Heart left ventricle (tissue), 13 donors: ENCODE measurements at regions not wholly inside any gene's neighbourhood (a gene's known extent, or its start where the extent isn't known, plus 50 kb on each side); places are given as distances from the start of the nearest gene placed in this dataset.

Experiments used
- POLR2A ChIP-seq, 2 donors: fragments of 450-650 bp; IDR thresholded peaks; one replicate each; pipeline ENCODE4 v1.6.1; 2017; ENCODE audit warnings: antibody characterized with exemption in 2 of 2, mild to moderate bottlenecking in 2 of 2, moderate library complexity in 2 of 2
- TF ChIP-seq, protein P1 (sequence below), 12 donors: fragments of 200-600 bp; sonication (generic) in 4 of 12; IDR thresholded peaks; one replicate each; pipeline versions ENCODE4 v1.5.0 to v1.8.0; 2018 to 2022; ENCODE audit warnings: antibody characterized with exemption in 12 of 12, mild to moderate bottlenecking in 5 of 12
- donor health status: ischemic (EF 13 %, LVEDD 7.1; RV severe dilation, severe dysfunction).
- donor health status: DM: no; HTN: yes; CAD: no.
- donor health status: DM: no; HTN: no; CAD: no.
- donor health status: ischemic (EF 25% LVEDD 6.9; RV normal size, moderate dysfunction).
- donor health status: ischemic (EF 25% LVEDD 5.7; RV mildly dilated, moderate dysfunction).
- donor health status: ischemic (EF 35%, LVEDD 5.7; RV mildly dilated, moderate dysfunction).
- donor health status: nonischemic (EF 11% LVEDD 7.7; RV severe dilation, severe dysfunction).
- donor health status: DM: yes; HTN: yes; CAD: no.
- donor health status: PGD.
- donor health status: ischemic (EF 29% LVEDD 5.4; RV normal size, mild dysfunction).
- donor health status: nonischemic (EF 23%, LVEDD 6.1; RV moderate dilation, normal function).

DNA sequence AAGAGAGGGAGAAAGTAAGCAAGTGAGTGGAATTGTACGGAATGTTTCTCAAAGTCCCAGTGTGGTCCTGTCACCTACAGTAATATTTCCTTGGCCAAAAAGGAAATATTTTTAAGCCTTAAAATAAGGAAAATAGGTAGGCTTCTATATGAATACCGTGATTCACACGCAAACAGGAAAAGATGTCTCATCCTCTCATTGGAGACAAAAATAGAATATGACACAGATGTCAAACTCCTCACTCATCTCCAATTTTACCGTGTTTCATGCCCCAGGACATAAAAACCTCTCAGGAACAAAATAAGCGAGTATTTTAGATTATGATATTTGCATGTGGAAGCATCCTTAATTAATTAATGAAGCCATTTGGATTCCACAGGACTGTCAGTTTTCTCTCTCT is 1269.5 kb downstream of the RAPGEF2 start:
- TF ChIP-seq, protein P1, sequence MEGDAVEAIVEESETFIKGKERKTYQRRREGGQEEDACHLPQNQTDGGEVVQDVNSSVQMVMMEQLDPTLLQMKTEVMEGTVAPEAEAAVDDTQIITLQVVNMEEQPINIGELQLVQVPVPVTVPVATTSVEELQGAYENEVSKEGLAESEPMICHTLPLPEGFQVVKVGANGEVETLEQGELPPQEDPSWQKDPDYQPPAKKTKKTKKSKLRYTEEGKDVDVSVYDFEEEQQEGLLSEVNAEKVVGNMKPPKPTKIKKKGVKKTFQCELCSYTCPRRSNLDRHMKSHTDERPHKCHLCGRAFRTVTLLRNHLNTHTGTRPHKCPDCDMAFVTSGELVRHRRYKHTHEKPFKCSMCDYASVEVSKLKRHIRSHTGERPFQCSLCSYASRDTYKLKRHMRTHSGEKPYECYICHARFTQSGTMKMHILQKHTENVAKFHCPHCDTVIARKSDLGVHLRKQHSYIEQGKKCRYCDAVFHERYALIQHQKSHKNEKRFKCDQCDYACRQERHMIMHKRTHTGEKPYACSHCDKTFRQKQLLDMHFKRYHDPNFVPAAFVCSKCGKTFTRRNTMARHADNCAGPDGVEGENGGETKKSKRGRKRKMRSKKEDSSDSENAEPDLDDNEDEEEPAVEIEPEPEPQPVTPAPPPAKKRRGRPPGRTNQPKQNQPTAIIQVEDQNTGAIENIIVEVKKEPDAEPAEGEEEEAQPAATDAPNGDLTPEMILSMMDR (IDR thresholded peaks at IDR 0.05) = no peak
- no peak for TF ChIP-seq POLR2A (IDR thresholded peaks at IDR 0.05)
